GM18517 (cell line): ENCODE measurements at regions not wholly inside any gene's neighbourhood (a gene's known extent, or its start where the extent isn't known, plus 50 kb on each side); places are given as distances from the start of the nearest gene placed in this dataset.

Experiments used
- ATAC-seq: cut with Tn5 transposase; IDR thresholded peaks from one replicate; pipeline ENCODE4 v1.9.1; 2021; ENCODE audit warnings: mild to moderate bottlenecking, moderate library complexity; ENCODE audit not compliant: unreplicated experiment

DNA sequence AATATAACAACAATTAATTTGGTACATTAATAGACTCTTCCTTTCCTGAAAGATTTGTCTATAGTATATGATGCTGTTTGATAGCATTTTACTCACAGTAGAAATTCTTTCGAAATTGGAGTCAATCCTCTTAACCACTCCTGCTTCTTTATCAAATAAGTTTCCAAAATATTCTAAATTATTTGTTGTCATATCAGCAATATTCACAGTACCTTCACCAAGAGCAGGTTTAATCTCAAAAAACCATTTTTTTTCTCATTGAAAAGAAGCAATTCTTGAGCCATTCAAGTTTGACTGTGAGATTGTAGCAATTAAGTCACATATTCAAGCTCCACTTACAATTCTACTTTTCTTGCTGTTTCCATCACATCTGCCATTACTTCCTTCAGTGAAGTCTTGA is 83.5 kb upstream of the PRR16 start:
- no peak for ATAC-seq

DNA sequence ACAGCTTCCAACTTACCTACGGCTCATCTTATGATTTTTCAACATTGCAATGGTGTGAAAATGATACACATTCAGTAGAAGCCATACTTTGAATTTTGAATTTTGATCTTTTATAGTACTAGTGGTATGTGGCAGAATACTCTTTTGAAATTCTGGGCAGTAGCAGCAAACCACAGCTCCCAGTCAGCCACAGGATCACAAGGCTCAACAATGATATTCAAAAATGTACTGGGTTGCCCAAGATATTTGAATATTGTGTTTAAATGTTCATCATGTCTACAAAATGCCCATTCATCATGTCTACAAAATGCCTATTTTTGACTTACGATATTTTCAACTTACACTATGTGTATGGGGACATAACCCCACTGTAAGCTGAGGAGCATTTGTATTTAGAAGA is 81.3 kb upstream of the PRR16 start:
- no peak for ATAC-seq

DNA sequence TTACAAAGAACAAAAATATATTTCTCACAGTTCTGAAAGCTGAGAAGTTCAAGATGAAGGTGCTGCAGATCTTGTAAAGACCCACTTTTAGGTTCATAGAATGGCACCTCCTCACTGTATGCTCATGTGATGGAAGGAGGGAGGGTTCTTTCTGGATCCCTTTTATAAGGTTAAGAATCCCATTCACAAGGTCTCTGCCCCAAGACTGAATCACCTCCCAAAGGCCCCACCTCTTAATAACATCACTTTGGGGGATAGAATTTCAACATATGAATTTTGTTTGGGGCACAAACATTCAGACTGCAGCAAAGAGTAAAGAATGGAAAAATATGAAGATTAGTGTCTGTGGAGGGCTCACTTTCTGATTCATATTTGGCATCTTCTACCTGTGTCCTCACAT is 77.1 kb upstream of the PRR16 start:
- ATAC-seq: no peak

DNA sequence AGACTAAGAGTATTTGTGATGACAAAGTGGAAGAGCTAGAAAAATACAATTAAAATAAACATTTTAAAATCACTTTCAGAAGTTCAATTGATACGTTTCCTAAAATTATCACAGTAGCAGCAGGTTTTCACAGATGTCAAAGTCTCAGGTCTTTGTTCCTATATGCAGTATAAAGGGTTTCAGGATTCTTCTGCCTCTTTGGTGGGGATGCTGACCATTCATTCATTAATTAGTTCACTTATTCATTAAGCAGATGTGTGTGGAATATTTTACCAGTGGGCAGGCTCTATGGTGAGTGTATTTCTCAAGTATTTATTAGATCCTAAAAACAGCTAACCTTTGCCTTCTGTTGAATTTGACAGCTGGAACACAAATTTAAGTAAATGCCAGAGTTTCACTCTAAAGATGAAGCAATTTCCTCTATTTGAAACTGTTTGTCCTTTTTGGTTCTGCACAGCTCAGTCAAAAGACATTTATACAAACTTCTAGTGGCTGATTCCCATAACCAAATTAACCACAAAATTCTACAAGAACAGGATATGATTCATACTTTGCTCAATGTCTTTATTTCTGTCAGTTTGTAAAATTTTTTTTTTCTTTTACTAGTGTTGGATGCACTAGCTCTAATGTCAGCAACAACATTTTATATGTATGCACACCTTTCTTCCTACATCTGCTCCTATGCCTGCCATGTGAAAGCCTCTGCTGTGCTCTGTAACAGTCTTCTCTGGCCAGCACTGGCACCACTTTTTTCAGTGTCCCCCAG is 75.9 kb upstream of the PRR16 start:
- no peak for ATAC-seq

DNA sequence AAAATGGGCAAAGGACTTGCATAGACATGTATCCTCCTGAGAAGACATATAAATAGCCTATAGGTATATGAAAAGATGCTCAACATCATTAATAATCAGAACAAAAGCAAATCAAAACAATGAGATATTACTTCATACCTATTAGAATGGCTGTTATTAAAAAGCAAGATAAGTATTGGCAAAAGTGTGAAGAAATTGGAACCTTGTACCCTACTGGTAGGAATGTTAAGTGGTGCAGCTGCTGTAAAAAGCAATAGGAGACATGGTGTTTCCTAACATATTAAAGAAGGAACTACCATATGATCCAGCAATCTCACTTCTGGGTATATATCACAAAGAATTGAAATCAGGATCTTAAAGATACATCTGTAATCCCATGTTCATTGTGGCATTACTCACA is 69.8 kb upstream of the PRR16 start:
- no peak for ATAC-seq

DNA sequence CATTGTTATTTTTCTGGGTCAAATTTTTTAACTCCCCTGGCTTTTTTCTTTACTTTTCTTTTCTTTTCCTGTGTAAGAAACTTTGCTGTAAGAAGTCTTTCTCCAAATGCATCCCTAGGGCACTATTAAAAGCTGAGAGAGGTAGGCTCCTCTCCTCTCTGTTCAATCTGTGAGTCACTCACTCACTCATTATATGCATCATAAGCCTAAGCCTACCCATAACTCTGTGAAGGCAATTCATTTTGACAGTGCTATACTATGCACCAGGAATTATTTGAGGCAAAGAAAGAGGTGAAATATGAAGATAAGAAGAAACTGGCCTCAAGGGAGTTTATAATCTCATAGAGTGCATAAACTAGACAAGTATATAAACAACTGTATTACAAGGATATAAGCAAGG is 67.9 kb upstream of the PRR16 start:
- no peak for ATAC-seq

DNA sequence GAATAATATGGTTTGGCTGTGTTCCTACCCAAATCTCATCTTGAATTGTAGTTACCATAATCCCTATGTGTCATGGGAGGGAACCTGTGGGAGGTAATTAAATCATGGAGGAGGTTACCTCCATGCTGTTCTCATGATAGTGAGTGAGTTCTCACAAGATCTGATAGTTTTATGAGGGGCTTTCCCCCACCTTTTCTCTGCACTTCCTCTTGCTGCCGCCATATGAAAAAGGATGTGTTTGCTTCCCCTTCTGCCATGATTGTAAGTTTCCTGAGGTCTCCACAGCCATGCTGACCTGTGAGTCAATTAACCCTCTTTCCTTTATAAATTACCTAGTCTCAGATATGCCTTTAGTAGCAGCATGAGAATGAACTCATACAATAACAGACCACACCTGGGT is 63.7 kb upstream of the PRR16 start:
- no peak for ATAC-seq

DNA sequence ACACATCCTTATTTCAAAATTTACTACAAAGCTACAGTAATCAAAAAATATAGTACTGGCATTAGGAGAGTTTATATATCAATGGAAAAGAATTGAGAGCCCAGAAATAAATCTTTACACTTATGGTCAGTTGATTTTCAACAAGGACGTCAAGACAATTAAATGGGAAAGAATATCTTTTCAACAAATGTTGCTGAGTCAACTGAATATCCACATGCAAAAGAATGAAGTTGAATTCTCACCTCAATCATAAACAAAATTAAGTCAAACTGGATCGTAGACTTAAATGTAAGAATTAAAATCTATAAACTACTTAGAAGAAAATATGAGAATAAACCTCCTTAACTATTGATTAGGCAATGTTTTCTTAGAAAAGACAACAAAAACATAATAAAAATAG is 61.5 kb upstream of the PRR16 start:
- no peak for ATAC-seq

DNA sequence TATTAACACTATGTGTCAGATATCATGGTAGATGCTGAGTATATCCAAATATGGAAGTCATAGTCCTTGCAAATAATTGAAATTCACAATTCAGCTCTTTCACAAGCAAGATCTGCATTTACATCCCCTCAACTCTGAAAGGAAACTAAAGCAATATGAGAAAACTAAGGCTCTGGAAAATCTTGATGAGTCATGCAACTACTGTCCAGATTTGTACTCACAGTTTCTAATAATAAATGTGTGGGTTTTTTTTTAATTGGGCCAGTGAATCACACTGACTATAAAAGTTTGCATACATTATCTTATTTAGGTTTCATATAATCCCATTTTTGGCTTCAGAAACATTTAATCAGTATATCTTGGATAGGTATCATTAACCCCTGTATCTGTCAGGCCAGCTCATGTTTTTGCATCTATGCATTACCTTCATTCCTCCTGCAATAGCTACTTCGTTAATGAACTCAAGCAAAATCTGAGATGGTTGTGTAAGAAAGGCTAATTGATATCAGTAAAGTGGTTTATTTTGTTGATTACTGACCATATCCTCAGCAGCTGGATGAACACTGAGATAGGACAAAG is 58.7 kb upstream of the PRR16 start:
- ATAC-seq: no peak

DNA sequence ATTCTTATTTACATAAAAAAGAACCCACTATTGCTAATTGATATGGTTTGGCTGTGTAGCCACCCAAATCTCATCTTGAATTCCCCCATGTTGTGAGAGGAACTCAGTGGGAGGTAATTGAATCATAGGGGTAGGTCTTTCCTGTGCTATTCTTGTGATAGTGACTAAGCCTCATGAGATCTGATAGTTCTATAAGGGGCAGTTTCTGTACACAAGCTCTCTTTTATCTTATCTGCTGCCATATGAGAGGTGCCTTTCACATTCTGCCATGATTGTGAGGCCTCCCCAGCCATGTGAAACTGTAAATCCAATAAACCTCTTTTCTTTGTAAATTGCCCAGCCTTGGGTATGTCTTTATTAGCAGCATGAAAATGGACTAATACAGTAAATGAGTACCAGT is 58.2 kb upstream of the PRR16 start:
- peak; percentile 51 for ATAC-seq

DNA sequence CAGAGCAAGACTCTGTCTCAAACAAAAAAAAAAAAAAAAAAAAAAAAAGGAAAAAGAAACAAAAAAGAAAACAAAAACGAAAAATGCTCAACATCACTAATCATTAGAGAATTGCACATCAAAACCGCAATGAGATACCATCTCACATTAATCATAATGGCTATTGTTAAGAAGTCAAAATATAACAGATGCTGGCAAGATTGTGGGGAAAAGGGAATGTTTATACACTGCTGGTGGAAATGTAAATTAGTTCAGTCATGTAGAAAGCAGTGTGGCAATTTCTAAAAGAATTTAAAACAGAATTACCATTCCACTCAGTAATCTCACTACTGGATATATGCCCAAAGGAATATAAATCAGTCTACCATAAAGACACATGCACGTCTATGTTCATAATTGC is 50.4 kb upstream of the PRR16 start:
- ATAC-seq: no peak
